ENCODE measurements at regions not wholly inside any gene's neighbourhood (a gene's known extent, or its start where the extent isn't known, plus 50 kb on each side); places are given as distances from the start of the nearest gene placed in this dataset.

DNA sequence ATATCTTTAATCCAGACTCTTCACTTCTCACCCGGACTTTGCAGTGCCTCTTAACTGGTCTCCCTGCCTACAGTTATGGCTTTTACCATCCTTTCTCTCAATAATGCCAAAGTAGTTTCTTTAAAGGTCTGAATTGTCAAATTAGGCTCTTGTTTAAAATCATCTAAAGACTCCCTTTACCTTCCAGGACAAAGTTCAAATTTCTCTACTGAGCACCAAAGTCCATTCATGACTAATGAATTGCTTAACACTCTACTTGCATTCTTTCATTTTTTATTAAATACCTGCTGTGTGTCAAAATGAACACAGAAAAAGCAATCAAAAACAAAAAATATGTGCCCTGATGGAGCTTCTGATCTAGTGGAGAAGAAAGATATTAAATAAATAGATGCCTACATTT lies 472.4 kb upstream of the UBE2E2 start:
- H3K9ac ChIP-seq (ENCODE audit: low read length), result no peak overlapping the region
- ChIA-PET POLR2A (no interaction called here), RAD21 (ENCODE audit: low non-redundant PET in 1 of 2, low total read pairs in 2 of 2, uncharacterized antibody in 2 of 2, unreplicated experiment in 2 of 2) (no interaction called here), CTCF (interaction anchor here (1.3 kb wide), 1 partner anchor 157 kb away, joined by 3 read pairs; no protein-coding TSS in a partner anchor)
- H3K27me3 ChIP-seq (ENCODE audit: insufficient read depth, low read length), result no peaks in the 10 kb centered on the region
- H3K4me2 ChIP-seq (ENCODE audit: low read length), result no peak overlapping the region
- H3K4me3 ChIP-seq (replicated peaks in 1 of 2; ENCODE audit: low read depth in 1 of 2, low read length in 2 of 2), result no peak overlapping the region
- ATAC-seq (no peak), DNase-seq (ENCODE audit: low read depth, low spot score) (no peak)
- intact Hi-C loops (cut with micrococcal nuclease), result no loop called here
- BruUV-seq (replicated peaks), result no TSS peak
- no peaks in the 10 kb centered on the region for H3K36me3 ChIP-seq (ENCODE audit: control insufficient read depth in 1 of 2, insufficient read depth in 2 of 2, low read length in 2 of 2)
- no peaks in the 10 kb centered on the region for H3K4me1 ChIP-seq (ENCODE audit: control insufficient read depth in 1 of 2, insufficient read depth in 2 of 2, low read length in 2 of 2)
- H3K79me2 ChIP-seq (ENCODE audit: insufficient read depth, low read length), result no peaks in the 10 kb centered on the region
- no peak for TF ChIP-seq EZH2phosphoT487 (IDR thresholded peaks at IDR 0.05; ENCODE audit: borderline replicate concordance)
- TF ChIP-seq SRF (IDR thresholded peaks at IDR 0.05; ENCODE audit: low read depth), result no peak
- TF ChIP-seq, protein P1, sequence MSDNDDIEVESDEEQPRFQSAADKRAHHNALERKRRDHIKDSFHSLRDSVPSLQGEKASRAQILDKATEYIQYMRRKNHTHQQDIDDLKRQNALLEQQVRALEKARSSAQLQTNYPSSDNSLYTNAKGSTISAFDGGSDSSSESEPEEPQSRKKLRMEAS (IDR thresholded peaks at IDR 0.05), result no peak
- TF ChIP-seq FOSL1 (IDR thresholded peaks at IDR 0.05; ENCODE audit: low read depth), result no peak
- TF ChIP-seq, protein P2, sequence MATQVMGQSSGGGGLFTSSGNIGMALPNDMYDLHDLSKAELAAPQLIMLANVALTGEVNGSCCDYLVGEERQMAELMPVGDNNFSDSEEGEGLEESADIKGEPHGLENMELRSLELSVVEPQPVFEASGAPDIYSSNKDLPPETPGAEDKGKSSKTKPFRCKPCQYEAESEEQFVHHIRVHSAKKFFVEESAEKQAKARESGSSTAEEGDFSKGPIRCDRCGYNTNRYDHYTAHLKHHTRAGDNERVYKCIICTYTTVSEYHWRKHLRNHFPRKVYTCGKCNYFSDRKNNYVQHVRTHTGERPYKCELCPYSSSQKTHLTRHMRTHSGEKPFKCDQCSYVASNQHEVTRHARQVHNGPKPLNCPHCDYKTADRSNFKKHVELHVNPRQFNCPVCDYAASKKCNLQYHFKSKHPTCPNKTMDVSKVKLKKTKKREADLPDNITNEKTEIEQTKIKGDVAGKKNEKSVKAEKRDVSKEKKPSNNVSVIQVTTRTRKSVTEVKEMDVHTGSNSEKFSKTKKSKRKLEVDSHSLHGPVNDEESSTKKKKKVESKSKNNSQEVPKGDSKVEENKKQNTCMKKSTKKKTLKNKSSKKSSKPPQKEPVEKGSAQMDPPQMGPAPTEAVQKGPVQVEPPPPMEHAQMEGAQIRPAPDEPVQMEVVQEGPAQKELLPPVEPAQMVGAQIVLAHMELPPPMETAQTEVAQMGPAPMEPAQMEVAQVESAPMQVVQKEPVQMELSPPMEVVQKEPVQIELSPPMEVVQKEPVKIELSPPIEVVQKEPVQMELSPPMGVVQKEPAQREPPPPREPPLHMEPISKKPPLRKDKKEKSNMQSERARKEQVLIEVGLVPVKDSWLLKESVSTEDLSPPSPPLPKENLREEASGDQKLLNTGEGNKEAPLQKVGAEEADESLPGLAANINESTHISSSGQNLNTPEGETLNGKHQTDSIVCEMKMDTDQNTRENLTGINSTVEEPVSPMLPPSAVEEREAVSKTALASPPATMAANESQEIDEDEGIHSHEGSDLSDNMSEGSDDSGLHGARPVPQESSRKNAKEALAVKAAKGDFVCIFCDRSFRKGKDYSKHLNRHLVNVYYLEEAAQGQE (IDR thresholded peaks at IDR 0.05; ENCODE audit: low read depth), result no peak
- TF ChIP-seq, protein P3, sequence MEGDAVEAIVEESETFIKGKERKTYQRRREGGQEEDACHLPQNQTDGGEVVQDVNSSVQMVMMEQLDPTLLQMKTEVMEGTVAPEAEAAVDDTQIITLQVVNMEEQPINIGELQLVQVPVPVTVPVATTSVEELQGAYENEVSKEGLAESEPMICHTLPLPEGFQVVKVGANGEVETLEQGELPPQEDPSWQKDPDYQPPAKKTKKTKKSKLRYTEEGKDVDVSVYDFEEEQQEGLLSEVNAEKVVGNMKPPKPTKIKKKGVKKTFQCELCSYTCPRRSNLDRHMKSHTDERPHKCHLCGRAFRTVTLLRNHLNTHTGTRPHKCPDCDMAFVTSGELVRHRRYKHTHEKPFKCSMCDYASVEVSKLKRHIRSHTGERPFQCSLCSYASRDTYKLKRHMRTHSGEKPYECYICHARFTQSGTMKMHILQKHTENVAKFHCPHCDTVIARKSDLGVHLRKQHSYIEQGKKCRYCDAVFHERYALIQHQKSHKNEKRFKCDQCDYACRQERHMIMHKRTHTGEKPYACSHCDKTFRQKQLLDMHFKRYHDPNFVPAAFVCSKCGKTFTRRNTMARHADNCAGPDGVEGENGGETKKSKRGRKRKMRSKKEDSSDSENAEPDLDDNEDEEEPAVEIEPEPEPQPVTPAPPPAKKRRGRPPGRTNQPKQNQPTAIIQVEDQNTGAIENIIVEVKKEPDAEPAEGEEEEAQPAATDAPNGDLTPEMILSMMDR (IDR thresholded peaks at IDR 0.05 in 2 of 3, conservative IDR thresholded peaks at IDR 0.05 in 1 of 3; ENCODE audit: borderline replicate concordance in 1 of 3, insufficient read depth in 1 of 3, low read depth in 2 of 3, low read length in 2 of 3), result no peak
- no peak for TF ChIP-seq ZNF274 (IDR thresholded peaks at IDR 0.05; ENCODE audit: low read depth, low read length)
- no peak for TF ChIP-seq EGR1 (IDR thresholded peaks at IDR 0.05; ENCODE audit: low read depth)
- no peak for TF ChIP-seq YY1 (IDR thresholded peaks at IDR 0.05; ENCODE audit: extremely low read depth, insufficient replicate concordance, low read depth, low read length)
- TF ChIP-seq, protein P4, sequence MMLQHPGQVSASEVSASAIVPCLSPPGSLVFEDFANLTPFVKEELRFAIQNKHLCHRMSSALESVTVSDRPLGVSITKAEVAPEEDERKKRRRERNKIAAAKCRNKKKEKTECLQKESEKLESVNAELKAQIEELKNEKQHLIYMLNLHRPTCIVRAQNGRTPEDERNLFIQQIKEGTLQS (IDR thresholded peaks at IDR 0.05), result no peak
- no peak for TF ChIP-seq SIN3A (IDR thresholded peaks at IDR 0.05; ENCODE audit: low read depth)
- no peak for TF ChIP-seq POLR2AphosphoS5 (IDR thresholded peaks at IDR 0.05; ENCODE audit: low read depth, low read length)
- TF ChIP-seq JUND (IDR thresholded peaks at IDR 0.05), result no peak
- H4K20me1 ChIP-seq (ENCODE audit: insufficient read depth), result no peaks in the 10 kb centered on the region
- H3K27ac ChIP-seq (ENCODE audit: low read depth, low read length), result no peak overlapping the region
- H2AFZ ChIP-seq (ENCODE audit: low read depth, low read length, poor library complexity, severe bottlenecking), result no peak overlapping the region
- H3K9me2 ChIP-seq (ENCODE audit: insufficient read depth), result no peaks in the 10 kb centered on the region
- H3K9me3 ChIP-seq (ENCODE audit: control insufficient read depth in 1 of 2, insufficient read depth in 1 of 2, low read depth in 1 of 2, low read length in 2 of 2), result peaks cover 0 to 4% of the 10 kb centered on the region in 2 experiments; a peak in 1 of 4 replicates
